ENCODE measurements at regions not wholly inside any gene's neighbourhood (a gene's known extent, or its start where the extent isn't known, plus 50 kb on each side); places are given as distances from the start of the nearest gene placed in this dataset.

GRCh38 chr1:221800831-221801230, 58.9 kb upstream of the DUSP10 start:
- no peak for TF ChIP-seq CTCF (IDR thresholded peaks at IDR 0.05)
- no peak for TF ChIP-seq TEAD4 (CRISPR knock-in tag; IDR thresholded peaks at IDR 0.05)
- TF ChIP-seq NR2C2 (CRISPR knock-in tag; IDR thresholded peaks at IDR 0.05), result no peak
- no peak for TF ChIP-seq ZNF416 (CRISPR knock-in tag; IDR thresholded peaks at IDR 0.05)
- no peak for TF ChIP-seq E2F5 (CRISPR knock-in tag; IDR thresholded peaks at IDR 0.05)
- TF ChIP-seq CBFB (CRISPR knock-in tag; IDR thresholded peaks at IDR 0.05; ENCODE audit: low read depth), result no peak
- TF ChIP-seq ELF4 (CRISPR knock-in tag; IDR thresholded peaks at IDR 0.05; ENCODE audit: low read depth), result no peak
- TF ChIP-seq USF2 (CRISPR knock-in tag; IDR thresholded peaks at IDR 0.05), result no peak
- TF ChIP-seq IRF1 (CRISPR knock-in tag; IDR thresholded peaks at IDR 0.05), result no peak
- no peak for TF ChIP-seq MAX (CRISPR knock-in tag; IDR thresholded peaks at IDR 0.05)

Data from WTC11 (cell line).